ENCODE measurements at regions not wholly inside any gene's neighbourhood (a gene's known extent, or its start where the extent isn't known, plus 50 kb on each side); places are given as distances from the start of the nearest gene placed in this dataset.

DNA sequence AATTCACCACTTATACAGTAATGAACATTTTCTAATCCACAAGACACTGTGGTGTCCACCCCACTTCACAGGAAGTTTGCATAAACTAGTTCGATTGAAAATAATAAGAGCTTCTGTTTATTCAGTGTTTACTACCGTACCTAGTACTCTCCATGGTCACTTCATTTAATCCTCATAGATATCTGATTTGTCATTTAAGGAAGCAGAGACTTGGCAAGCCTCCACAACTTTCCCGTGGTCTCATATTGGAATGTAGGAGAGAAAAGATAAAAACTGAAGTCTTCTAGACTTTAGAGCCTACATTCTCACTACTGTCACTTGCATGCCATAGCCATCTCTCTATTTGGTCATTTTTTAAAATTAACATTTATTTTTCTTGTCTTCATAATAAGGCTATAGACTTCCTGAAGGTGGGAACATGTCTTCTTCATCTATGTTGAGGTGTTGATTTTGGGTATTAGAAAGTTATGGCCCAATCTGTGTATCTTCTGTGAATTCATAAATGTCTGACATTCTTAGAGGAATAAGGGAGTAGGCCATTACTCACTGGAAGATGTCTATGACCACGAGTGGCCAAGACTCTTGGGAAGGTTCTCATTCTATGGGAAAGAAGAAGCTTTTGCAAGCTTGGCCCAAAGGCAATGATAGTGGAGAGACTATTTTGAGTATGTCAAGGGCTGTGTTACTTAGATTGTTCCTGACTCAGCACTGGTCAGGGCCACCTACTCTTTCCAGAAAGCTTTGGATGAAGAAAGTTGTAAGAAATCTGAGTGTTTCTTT lies 423.7 kb downstream of the LRIG3 start:
- no peak for DNase-seq

DNA sequence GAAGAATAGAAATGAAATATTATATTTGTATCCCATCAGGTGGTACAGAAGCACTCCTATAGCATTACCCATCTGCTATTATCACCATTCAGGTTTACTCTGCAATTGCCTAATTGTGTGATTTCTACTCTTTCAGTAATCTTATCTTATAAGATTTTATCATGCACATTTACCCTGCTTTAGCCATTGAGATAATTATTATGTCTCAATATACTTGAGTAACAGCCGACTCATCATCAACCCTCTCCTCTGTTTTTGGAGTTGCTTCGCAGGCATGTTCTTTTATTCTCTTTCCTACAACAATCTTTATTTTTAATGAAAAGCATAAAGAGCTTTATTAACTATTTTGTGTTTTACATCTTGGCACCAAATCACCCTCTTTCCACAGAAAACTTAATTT lies 419.9 kb downstream of the LRIG3 start:
- DNase-seq = no peak

DNA sequence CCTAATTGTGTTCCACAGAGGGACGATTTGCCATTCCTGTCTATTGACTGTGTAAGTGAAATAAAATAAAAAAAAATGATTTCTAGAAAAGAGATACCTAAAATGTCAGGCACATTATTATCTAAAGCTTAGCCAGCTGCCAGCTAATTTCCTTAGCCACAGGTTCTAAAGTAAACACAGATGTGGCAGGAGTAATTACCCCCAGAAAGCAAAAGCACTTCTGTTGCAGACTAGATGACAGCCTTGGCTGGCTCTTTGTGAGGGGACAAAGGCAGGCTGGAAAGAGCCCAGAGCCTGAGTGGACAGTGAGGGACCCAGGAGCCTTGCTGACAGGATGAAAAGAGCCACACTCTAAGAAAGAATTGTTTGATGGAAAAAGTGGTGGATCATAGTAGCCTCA lies 418.1 kb downstream of the LRIG3 start:
- DNase-seq = no peak

DNA sequence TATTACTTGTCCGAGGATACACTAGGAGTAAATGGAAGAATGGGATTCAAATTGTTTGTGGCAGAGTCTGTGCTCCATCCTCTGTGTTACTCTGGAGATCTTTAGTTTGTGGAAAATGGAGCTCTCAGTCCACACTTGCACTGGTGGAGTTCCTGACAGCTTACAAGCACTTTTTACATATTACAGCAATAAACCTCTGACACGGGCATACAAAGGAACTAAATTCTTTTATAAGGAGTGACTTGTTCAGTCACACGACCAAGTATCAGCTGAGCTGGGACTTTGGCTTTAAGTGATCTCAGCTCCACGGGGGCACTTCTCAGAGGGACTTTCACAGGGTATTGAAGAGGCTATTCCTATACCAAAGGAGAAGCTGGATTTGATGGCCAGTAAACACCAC lies 417.5 kb downstream of the LRIG3 start:
- no peak for DNase-seq

DNA sequence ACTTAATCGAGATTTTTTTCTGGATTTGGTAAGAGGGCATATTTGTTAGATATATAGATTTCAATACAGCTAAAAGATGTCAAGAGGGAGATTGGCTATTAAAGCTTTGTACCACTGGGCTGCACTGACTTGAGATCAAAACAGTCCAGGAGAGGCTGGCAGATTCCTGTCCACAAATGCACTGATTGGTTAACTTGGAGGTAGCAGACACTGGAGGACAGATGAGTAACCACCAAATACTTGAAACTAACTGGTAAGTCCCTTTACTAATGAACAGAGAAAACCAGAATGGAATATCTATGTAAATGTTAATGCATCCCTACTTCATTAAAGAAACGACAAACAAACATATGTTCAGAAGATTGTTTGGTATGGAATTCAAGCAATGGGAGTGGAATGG lies 416.6 kb downstream of the LRIG3 start:
- DNase-seq = no peak

DNA sequence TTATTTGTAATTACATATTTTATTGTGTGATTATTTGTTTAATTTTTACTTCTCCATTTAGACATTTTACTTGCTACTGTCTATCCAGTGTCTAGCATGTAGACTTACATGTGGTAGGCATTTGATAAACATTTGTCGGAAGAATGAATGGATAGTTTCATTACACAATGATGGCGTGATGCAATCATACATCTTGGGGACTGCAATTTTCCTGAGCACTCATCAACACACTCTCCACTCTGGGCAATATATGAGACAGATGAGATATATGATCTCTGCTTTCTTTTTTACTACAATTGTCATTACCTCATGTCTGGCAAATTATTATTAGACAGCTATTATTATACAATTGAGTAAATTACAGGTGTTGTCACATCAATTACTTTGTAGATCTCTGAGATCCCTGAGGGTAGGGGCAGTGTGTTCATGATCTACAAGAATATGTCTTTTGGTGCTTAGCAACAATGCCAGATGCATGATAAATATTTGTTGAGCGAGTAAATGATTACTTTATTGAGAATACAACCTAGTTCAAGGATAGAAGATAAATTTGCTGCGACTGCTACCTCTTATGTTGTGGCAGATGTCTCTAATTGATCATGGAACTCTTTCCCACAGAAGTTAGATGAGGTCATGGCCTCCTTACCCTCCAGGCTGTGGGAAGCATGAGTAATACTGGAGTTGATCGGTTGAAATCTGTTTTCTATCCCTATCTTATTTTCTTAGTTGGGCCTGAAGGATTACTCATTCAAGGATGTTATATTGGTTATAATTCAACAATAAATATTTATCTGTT lies 416.0 kb downstream of the LRIG3 start:
- DNase-seq = no peak

DNA sequence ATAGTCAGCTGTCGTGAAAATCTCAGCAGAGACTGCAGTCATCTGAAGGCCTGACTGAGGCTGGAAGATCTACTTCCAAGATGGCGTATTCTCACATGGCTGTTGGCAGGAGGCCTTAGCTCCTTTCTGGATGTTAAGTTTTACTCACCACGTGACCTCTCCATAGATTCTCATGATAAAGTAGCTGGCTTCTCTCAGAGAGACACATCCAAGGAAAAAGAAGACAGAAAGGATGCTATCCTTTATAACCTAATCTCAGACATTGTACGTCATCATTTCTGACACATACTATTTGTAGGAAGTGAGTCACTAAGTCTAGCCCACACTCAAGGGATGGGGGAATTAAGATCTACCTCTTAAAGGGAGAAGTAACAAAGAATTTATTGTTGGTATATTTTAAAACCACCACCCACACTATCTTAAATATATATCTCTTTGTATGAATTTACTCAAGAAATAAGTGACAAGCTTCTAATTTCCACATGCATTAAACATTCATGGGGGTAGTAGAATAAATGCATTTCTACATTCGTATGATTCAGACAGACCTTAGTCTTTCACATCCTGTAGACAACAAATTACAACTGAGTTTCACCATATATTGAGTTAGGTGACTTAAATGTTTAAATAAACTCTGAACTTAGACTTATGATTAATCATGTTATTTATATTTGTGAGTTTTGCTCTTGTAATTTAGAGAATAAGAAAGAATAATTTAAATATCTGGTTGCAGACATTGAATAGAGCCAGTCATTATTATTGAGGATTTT lies 411.0 kb downstream of the LRIG3 start:
- DNase-seq = no peak

DNA sequence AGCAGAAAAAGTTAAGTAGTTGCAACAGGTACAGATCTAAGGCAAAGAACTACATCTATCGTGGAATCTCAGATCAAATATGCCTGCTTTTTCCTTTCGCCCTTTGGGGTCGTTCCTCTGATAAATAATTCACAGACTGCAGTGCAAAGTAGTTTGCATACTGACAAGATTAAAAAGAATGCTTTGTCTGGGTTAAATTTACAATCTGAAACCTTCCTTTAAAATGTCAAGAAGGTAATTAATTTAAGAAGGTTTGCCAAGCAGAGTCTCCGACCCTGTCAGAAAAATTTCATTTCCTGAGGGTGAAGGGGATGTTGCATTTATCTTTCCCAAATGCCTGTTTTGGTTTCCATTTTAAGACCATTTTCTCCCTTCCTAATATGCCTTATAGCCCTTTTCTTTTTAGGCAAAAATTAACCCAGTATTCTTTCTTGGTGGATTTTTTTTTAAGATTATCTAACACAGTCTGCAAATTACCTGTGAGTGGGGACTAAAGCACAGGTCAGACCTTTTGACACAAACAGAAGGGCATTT lies 406.9 kb downstream of the LRIG3 start:
- no peak for DNase-seq

DNA sequence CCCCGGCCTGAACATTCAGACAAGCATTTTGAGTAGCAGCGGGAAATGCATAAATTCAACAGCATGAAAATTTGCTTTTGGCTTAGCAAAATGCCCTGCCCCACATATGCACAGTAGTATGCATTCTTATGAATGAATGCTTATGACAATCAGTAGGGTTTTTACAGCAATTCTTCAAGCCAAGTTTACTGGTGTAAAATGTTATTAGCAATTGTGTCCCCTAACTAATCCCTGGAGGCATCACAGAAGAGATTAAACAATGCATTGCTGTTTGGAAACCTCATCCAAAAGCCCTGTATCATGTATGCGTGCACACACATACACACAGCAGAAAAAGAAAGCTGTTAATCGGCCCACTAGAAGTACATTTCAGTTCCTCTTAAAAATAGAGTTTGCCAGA lies 406.5 kb downstream of the LRIG3 start:
- no peak for DNase-seq

DNA sequence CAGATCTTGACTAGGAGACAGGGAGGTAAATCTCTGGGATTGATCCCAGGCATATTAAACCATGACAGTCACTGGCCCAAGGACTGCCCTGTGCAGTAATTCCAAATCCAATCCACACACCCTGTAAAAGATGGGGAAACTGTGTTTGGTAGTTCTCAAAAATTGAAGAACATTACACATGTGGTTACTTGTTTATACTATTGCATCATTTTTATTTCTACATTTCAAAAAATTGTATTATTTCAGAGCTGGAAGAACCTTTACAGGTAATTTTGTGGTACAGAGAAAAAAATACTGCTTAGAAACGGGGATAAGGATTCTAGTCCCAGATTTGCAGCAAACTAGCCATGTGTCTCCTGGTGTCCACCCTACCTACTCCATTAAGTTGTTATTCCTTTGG lies 400.5 kb downstream of the LRIG3 start:
- DNase-seq = no peak

DNA sequence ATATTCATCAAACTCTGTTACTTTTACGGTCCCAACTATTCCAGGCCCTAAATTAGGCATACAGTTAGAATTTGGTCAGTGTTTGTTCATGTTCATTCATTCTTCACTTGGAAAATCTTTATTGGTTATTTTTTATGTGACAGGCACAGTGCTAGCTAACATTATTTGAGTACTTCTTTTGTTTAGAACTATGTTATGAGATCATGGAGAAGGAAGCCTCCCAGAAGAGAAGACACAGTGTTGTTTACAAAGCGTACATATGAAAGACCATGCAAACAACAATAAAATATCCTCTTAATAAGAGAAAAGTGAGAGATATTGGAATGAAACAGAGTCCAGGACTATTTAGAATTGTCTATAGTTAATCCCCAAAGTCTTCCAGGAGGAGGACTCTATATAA lies 399.2 kb downstream of the LRIG3 start:
- DNase-seq = no peak

DNA sequence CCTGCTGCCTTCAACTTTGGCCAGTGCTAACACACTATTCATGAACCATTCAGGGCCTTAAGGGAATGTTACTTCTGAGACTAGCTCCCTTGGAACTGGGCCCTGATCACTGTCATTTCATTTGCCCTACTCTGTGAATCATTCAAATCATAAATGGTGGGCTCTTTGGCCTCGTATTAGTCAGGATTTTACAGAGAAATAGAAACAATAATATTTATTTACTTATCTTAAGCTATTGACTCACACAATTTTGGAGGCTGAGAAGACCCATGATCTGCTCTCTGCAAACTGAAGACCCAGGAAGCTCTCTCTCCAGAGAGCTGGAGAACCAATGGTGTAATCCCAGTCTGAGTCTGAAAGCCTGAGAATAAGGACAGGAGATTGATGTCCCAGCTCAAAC lies 398.5 kb downstream of the LRIG3 start:
- no peak for DNase-seq

DNA sequence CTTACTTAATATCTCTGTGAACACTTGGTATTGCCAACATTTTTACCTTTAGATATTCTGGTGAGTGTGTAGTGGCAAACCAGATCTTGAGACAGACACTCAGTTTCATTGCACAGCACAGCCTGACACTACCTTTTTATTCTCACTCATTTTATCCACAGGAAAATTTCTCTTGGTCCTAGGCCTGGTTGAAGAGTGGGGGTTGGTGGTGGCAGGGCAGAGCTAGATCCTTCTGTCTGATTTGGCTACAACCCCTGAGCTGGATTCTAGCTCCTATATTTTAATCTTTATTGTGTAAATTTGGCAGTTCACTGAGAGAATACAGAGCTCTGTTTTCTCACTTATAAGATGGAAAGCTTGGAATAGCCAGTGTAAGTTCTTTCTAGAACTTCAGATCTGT lies 396.9 kb downstream of the LRIG3 start:
- no peak for DNase-seq

DNA sequence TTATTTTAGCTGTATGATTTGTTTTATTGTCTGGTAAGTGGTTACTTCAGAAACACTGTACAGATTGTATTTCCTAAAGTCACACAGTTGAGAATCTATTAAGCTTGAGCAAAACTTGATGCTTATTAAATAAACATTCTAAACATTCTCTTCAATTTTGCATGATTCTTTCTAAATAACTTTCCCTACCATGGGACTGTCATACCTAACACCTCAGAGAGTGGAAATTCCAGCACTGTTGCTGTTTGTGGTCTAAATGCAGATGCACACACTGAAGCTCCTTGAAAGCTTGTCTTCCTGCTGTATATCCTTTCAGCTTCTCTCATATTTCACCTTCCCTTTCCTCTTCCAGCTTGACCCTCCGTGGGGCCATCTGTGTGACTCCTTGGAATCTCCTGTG lies 392.0 kb downstream of the LRIG3 start:
- no peak for DNase-seq

DNA sequence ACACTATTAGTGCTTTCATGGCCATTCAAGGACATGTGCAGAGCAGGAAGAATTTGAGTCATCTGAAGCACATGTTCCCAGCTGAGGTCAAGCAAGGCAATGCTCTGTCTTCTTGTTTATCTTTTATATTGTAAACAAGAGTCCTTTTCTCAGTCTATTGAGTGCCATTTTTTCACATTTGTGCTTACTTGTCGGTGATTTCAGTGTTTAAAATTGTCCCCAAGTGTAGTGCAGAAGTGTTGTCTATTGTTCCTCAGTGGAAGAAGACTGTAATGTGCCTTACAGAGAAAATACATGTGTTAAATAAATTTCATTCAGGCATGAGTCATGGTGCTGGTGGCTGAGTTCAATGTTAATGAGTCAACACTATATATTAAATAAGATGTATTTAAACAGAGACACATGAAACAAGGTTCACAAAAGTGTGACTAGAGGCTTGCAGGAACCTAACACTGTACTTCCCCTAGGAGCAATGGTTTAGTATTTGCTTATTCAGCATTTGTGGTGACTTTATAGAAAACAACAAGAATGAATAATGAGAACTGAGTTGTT lies 391.1 kb downstream of the LRIG3 start:
- no peak for DNase-seq

DNA sequence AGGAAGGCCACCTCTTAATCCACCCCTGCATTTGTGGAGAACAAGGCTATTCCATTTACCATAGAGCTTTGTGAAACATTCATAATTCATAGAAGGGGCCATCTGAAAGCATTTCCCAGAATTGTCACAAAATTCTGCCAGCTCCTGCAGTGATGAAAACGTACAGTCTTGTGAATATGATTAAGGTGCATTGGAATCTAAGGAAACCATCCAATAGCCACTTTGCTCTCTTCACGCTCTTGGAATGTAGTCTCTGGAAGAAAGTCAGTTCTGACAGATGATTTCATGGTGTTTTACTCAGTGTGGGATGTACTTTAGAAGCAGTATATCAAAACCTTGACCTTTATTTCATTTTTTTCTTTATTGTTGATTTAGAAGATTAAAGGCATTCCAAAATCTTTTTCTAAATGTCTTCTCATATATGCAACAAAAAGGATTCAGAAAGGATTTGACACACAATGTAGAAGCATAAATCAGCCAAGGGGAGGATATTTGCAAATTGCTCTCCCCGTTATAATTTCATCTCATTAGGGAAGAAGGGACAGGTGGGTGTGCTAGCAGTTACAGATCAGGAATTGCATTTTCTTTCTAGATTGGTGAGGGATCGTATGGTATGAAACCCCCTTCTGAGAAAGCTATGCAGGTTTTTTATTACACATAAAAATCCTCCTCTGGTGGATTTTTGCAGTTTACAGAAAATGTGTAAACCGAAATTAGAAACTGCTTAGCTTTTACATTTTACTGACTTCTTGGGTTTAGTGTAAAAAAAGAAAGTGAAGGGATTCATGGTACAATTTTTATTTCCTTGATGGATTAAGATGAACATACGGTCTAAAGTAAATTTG lies 390.2 kb downstream of the LRIG3 start:
- no peak for DNase-seq

DNA sequence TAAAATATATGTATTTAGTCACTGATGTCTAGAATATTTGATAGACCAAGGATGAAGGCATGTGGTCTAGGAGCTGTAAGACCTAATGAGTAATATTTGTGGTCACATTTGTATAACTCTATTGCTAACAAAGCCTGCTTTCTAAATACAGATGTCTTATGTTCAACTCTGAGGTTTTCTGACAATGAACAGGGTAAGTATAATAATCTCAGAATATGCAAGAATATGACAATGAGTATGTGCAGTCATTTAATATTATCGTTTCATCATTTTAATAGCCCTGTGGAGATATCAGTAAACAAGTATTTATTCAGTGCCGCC lies 389.6 kb downstream of the LRIG3 start:
- no peak for DNase-seq

DNA sequence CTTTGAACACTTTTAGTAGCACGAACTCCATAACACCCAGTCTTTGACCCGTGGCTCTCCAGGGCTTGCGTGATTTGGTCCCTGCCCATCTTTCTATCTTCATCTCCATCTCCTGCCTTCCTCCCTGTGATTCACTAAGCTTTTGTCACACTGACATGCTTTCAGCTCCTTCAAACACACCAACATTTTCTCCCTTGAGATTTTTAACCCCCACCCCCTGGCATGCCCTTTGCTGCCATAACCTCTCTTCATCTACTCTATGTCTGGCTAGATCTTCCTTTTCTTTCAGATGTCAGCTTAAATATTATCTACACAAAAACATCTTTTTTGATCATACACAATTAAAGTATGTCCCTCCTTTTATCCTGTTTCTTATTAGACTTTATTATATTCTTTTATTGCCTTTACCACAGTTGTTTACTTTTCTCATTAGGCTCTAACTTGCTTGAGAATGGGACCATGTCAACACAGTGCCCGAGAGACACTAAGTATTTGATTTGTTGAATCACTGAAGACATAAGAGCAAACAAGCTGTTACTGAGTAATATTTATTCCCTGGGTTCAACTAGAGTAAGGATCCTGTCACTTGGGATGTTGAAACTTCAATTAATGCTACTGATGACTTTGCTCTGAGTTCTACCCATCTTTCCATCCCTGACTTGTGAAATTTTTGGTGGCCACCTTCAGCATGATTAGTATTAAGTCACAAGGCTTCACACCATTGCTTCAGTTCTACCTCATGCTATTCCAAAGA lies 387.3 kb downstream of the LRIG3 start:
- DNase-seq = no peak

DNA sequence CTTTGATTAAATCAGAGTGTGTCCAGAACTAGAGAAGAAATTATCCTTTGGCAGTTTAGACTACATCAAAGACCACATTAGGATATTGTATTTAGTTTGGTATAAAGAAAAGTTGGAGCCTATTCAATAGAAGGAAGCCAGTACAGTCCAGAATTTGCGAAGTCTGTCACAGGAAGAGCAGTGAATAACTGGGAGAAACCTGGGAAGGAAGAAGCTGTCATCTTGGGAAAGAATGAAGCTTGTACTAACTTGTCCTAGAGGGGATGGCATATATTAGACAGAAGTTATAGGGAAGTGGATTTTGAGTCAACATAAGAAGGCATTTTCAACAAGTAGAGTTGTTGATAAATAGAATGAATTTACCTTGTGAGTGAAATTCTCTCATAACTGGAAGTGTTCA lies 386.7 kb downstream of the LRIG3 start:
- DNase-seq = no peak

DNA sequence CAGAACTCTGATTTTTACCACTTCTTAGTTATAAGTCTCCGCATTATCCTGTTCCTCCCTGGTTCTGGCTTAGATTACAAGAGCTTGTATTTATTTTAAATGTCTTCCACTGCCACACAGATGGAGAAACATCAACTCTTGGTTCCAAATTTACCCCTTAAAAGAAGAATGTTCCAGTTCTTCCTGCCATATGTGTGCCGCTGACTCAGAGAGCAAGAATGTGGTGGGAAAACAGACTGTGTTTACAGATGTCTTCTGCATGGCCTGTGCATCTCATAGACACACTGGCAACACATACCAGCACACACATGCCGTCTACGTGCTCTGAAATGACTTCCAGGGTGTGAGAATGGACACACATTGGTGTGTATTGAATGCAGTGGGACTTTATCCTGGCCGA lies 383.0 kb downstream of the LRIG3 start:
- no peak for DNase-seq

DNA sequence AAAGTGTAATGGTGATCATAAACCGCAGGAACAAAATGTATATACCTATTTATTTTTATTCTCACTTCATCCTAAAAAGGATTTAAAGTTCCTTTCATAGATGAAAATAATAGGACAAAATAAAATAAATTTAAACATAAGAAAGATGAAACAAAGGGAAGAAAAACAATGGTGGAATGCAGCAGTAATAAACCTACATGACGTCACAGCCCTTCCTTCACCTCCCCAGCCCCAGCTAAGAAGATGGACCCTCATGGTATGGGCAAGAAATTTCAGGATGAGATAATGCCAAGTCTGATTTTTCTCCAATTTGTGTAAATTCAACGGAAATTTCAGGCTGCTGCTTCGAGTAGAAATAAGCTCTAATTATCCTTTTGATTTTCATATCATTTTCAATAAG lies 381.0 kb downstream of the LRIG3 start:
- DNase-seq = no peak
